WERI-Rb-1 (cell line): ENCODE measurements at regions not wholly inside any gene's neighbourhood (a gene's known extent, or its start where the extent isn't known, plus 50 kb on each side); places are given as distances from the start of the nearest gene placed in this dataset.

ENCODE experiments used
- DNase-seq: peaks from one replicate; pipeline ENCODE4 v3.0.0-alpha.2; 2020
- H3K27ac ChIP-seq: fragments of 250-450 bp; sonication (Bioruptor Pico); 2 replicates; pipeline ENCODE4 v1.5.1; 2020; ENCODE audit warnings: mild to moderate bottlenecking, moderate library complexity
- H3K27me3 ChIP-seq: fragments of 250-450 bp; sonication (Bioruptor Pico); 2 replicates; pipeline ENCODE4 v1.5.1; 2021; ENCODE audit warnings: mild to moderate bottlenecking, low read depth, moderate library complexity; ENCODE audit not compliant: insufficient read depth, severe bottlenecking
- H3K36me3 ChIP-seq: fragments of 250-450 bp; sonication (Bioruptor Pico); 2 replicates; pipeline ENCODE4 v1.5.1; 2020; ENCODE audit warnings: mild to moderate bottlenecking, moderate library complexity
- H3K4me3 ChIP-seq: 2 replicates; pipeline ENCODE4 v1.5.1; 2011; ENCODE audit warnings: low read depth, mild to moderate bottlenecking, control low read depth, low read length
- H3K9me3 ChIP-seq: fragments of 250-450 bp; sonication (Bioruptor Pico); 2 replicates; pipeline ENCODE4 v1.5.1; 2021; ENCODE audit warnings: mild to moderate bottlenecking, moderate library complexity; ENCODE audit not compliant: severe bottlenecking
- CTCF ChIP-seq: IDR thresholded peaks from 2 replicates; pipeline ENCODE4 v1.5.1; 2011; ENCODE audit warnings: low read depth, mild to moderate bottlenecking, control low read depth, inconsistent platforms, low read length

- TF ChIP-seq CTCF, result no peak
- no peak overlapping the region for H3K4me3 ChIP-seq
- no peak overlapping the region for H3K27ac ChIP-seq
- no peak for DNase-seq
- no peaks in the 10 kb centered on the region for H3K27me3 ChIP-seq
- no peaks in the 10 kb centered on the region for H3K36me3 ChIP-seq
- H3K9me3 ChIP-seq, result no peaks in the 10 kb centered on the region
Observed at GRCh38 chr13:40161931-40162330, 504.5 kb downstream of the FOXO1 start.

GRCh38 chr13:40163066-40164000, 503.1 kb downstream of the FOXO1 start:
- Histone ChIP-seq H3K27ac (peak overlapping the region; percentile 56), H3K4me3 (no peak overlapping the region), H3K36me3 (no peaks in the 10 kb centered on the region), H3K27me3 (no peaks in the 10 kb centered on the region), H3K9me3 (no peaks in the 10 kb centered on the region)
- DNase-seq, result peak; percentile 76
- TF ChIP-seq CTCF, result no peak

GRCh38 chr13:40164133-40164532, 502.3 kb downstream of the FOXO1 start:
- no peak for DNase-seq
- no peaks in the 10 kb centered on the region for H3K36me3 ChIP-seq
- H3K9me3 ChIP-seq, result no peaks in the 10 kb centered on the region
- H3K27ac ChIP-seq, result no peak overlapping the region; the same call in 1 of the 2 replicates
- TF ChIP-seq CTCF, result no peak
- no peaks in the 10 kb centered on the region for H3K27me3 ChIP-seq
- no peak overlapping the region for H3K4me3 ChIP-seq

- TF ChIP-seq CTCF, result no peak
- H3K27me3 ChIP-seq, result no peaks in the 10 kb centered on the region
- no peak overlapping the region for H3K27ac ChIP-seq
- H3K4me3 ChIP-seq, result no peak overlapping the region
- no peaks in the 10 kb centered on the region for H3K36me3 ChIP-seq
- no peaks in the 10 kb centered on the region for H3K9me3 ChIP-seq
- DNase-seq, result no peak
Observed at GRCh38 chr13:40165316-40165932, 501.0 kb downstream of the FOXO1 start.

- no peaks in the 10 kb centered on the region for H3K27me3 ChIP-seq
- H3K4me3 ChIP-seq, result no peak overlapping the region
- no peak overlapping the region for H3K27ac ChIP-seq
- no peak for TF ChIP-seq CTCF
- no peak for DNase-seq
- H3K9me3 ChIP-seq, result no peaks in the 10 kb centered on the region
- no peaks in the 10 kb centered on the region for H3K36me3 ChIP-seq
Observed at GRCh38 chr13:40167327-40167726, 499.1 kb downstream of the FOXO1 start.
